CD4-positive, alpha-beta T cell treated with Interleukin-17A for 1 hour (primary cell): ENCODE measurements at regions not wholly inside any gene's neighbourhood (a gene's known extent, or its start where the extent isn't known, plus 50 kb on each side); places are given as distances from the start of the nearest gene placed in this dataset.
"Not testable (repeated sequence)": the region's sequence is repeated elsewhere in the genome, so short reads cannot be mapped to it uniquely, and the experiment has no call there.

ENCODE experiments used
- DNase-seq: peaks from one replicate; pipeline ENCODE4 v3.0.0-alpha.2; 2020

GRCh38 chrX:19243431-19243830 is 100.3 kb upstream of the PDHA1 start:
- no peak for DNase-seq

GRCh38 chrX:19244921-19245320 is 98.8 kb upstream of the PDHA1 start:
- DNase-seq = not testable (repeated sequence)

GRCh38 chrX:19245711-19246269 is 97.9 kb upstream of the PDHA1 start:
- no peak for DNase-seq

GRCh38 chrX:19256986-19257385 is 86.7 kb upstream of the PDHA1 start:
- DNase-seq = no peak

- not testable (repeated sequence) for DNase-seq
These were observed 82.7 kb upstream of the PDHA1 start for GRCh38 chrX:19261026-19261425.

GRCh38 chrX:19270727-19271126 is 73.0 kb upstream of the PDHA1 start:
- DNase-seq = no peak

GRCh38 chrX:19272452-19272851 is 71.3 kb upstream of the PDHA1 start:
- no peak for DNase-seq

- DNase-seq = no peak
These were observed 63.1 kb upstream of the PDHA1 start for GRCh38 chrX:19280636-19281035.

- DNase-seq = no peak
These were observed 62.5 kb upstream of the PDHA1 start for GRCh38 chrX:19281256-19281655.

GRCh38 chrX:19283597-19284339 is 60.0 kb upstream of the PDHA1 start:
- DNase-seq = no peak

- DNase-seq = no peak
These were observed 57.9 kb upstream of the PDHA1 start for GRCh38 chrX:19285857-19286256.

GRCh38 chrX:19291086-19291485 is 52.6 kb upstream of the PDHA1 start:
- no peak for DNase-seq

GRCh38 chrX:19293606-19294325 is 50.0 kb upstream of the PDHA1 start:
- DNase-seq = no peak
